Right renal cortex interstitium (tissue), 3 donors: ENCODE measurements at regions not wholly inside any gene's neighbourhood (a gene's known extent, or its start where the extent isn't known, plus 50 kb on each side); places are given as distances from the start of the nearest gene placed in this dataset.

ENCODE experiments used
- DNase-seq, 3 donors: peaks; one replicate each; pipeline ENCODE4 v3.0.0-alpha.2; 2013; ENCODE audit warnings: low read depth in 3 of 3, low spot score in 2 of 3

DNA sequence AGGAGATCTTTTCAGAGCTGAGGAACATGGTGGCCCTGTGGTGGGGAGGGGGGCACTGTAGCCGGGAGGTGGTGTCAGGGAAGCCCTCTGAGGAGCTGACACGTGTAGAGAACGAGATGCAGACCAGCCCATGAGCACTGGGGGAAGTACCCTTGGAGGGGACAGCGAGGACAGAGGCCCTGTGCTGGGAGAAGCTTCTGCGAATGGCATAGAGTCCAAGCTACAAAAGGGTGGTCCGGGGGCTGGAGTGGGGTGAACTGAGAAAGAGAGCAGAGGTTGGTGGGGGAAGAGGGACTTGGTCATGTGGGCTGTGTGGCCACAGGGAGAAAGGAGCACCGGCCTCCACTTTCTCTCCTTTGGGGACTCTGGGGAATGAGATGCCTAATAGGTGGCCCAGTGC lies 270.8 kb downstream of the CBLN1 start:
- no peak for DNase-seq

DNA sequence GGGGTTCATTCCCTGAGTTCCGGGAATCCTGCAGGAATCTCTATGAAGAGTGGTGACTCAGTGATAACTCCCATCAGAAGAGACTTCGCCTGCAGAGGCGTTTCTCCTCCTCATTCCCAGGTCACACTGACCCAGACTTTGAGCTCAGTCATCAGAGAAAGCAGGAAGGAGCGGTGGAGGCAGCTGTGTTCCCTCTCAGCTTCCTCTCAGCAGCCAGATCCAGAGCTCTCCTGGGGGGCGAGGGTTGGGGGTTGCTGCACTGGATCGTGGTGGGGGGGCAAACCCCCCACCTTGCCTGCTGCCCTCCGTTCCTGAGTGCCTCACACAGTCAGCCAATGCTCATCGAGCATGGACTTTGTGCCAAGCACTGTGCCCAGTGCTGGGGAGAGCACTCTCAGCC lies 271.2 kb downstream of the CBLN1 start:
- no peak for DNase-seq

DNA sequence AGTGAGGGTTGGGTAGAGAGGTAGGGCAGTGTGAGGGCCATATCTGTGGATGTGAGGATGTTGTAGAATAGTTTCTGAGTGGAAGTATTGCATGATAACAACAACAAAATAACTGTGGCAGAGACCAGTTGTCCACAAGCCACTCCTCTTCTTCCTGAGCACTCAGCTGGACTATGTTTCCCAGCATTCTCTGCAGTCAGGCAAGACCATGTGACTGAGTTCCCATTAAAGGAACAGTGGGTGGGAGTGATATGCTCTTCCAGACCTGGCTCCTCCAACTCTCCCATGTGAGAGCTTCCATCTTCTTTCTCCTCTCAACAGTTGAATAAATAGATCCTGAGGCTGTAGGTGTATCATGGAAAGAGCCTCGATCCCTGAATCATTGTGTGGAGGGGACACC lies 272.4 kb downstream of the CBLN1 start:
- DNase-seq, result no peak

GRCh38 chr16:49003992-49004391 lies 277.6 kb downstream of the CBLN1 start:
- DNase-seq, result no peak

DNA sequence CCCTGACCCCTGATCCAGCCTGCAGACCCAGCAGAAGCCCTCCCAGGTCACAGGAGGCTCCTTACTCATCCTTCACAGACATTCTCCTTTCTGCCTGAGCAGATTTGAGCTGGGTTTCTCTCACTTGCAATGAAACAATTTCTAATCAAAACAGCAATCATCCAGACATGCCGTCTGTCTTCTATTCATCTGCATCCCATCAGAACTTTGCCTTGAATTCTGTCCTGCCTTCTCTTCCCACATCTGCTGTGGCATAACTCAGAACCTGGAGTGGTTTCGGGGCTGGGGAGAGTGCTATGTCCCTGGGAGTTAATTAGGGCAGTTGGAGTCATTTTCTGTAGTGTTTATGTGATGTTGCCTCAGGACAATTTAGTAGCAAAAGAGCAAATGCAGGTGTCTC lies 278.6 kb downstream of the CBLN1 start:
- no peak for DNase-seq

- DNase-seq, result no peak
Observed at GRCh38 chr16:49000594-49000993, 281.0 kb downstream of the CBLN1 start.

- no peak for DNase-seq
Observed at GRCh38 chr16:48999508-48999907, 282.1 kb downstream of the CBLN1 start.

- no peak for DNase-seq
Observed at GRCh38 chr16:48999044-48999443, 282.6 kb downstream of the CBLN1 start.

DNA sequence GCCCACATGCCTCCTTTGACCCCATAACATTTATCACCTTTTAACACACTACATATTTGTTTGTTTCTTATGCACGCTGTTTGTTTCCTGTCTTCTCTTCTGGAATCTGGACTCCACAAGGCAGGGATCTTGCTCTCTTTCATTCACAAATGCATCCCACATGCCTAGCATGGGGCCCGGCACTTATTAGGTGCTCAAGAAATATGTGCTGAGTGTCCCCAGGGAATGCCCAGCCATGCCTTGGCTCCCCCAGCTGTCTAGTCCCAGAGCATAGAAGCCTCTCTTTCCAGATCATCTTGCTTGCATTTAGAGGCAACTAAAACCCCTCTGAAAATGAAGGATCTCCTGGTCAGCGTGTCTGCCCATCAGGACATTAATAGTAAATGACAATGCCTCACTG lies 283.7 kb downstream of the CBLN1 start:
- no peak for DNase-seq

DNA sequence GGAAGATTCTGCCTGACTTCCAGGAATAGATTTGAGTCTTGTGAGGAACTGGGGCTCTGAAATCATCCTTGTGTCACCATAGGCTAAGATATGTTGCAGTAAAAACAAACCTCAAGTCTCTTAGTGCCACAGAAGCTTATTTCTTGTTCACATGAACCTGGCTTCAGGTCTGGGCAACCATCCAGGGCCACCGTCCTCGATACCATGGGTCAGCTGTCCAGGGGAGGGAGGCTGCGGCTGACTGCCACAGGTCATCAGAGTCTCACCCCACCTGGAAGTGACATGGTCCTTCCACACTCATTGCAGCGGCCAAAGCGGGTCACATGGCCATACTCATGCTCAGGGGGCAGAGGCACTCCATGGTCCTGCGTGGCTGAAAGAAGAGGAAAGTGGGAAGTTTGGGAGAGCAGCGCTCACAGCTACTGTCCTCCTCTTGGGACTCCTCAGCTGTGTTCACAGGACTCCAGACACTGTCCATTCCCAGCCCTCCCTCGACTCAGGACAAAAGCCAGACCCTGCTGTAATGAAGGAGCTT lies 284.5 kb downstream of the CBLN1 start:
- no peak for DNase-seq

GRCh38 chr16:48978501-48978900 lies 303.1 kb downstream of the CBLN1 start:
- DNase-seq, result no peak

DNA sequence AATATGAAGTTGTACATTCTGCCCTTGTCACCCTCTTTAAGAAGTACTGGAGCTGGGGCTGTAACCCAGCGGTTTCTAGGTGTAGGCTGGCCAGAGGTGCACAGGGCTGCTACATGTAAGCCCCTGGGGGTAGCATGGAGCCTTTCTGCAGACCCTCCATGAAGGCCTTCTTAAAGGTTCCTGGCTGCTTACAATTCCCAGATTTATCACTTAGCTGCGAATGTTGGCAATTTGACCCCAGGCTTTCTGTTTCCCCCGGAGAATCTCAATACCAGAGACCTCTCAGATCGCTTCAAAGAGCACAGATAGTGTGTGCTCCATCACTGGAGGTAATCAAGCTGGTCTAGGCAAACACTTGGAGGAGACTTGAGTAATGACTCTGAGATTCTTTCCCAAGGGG lies 309.4 kb downstream of the CBLN1 start:
- DNase-seq, result no peak

DNA sequence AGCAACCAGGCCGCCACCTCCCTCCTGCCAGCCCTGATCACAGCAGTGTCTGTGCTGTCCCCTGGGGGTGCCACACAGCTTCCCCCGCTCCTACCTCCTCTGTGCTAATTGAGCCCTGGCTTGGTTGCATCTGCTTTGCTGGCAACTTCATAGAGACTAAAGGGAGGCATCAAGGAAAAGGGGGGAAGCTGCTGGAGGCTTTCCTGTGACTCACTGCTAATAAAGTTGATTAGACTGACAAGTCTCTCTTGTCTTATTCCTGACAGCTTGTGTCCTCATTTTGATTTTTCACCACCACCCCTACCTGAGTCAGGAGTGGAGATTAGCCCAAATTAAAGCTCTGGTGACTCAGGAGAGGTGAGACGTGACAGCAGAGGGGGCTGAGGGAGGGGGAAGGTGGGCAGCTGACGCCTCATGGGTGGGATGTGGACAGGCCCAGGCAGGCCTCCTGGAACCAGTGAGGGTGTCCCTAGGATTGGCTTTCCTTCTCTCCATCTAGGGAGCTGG lies 310.0 kb downstream of the CBLN1 start:
- no peak for DNase-seq

DNA sequence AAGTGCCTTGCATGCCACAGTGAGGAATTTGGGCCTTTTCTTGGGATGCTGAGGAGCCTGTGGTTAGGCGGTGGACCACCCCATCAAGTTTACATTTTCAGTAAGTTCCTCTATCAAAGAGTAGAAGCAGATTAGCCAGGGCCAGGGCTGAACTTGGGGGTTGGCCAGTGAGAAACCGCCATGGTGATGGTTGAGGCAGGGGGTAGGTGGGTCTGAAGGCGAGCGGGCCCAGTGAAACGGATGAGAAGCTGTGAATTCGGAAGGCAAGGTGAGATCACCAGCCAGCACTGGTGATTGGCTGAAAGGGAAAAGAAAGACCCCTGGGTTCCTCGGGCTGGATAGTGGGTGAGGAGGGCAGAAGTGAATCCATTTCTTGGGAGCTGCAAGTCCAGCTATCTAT lies 311.4 kb downstream of the CBLN1 start:
- DNase-seq, result no peak

DNA sequence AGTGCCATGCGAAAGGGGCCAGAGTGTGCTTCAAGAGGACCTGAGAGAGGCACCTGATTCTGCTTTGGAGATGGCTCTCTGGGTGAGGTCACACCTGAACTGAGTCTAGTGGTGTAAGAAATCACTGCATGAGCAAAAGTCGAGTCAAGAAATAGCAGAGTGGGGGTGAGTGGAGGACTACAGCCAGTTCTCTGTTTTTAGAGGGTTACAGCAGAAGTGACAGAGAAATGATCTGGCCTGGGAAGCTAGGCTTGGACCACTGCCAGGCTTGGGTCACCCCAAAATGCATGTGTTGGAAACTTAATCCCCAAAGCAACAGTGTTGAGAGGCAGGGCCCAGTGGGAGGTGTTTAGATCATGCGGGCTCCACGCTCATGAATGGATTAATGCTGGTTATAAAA lies 312.0 kb downstream of the CBLN1 start:
- DNase-seq, result no peak

DNA sequence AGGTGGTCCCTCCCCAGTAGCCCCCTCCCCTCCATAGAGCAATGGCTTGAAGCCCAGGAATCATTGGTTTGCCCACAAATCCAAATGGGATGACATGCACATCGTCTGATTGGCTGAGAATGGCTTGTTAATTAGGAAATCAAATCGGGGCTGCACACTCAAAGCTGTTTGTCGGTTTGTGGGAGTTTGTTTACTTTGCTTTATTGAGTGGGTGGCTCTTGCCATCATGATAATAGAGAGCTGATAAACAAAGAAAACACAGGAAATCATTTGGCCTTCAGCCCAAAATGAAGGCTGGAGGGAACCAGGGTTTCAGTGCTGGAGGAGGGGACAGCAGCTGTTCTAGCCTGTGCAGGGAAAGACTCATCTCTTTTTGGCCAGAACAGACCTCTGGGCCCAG lies 316.3 kb downstream of the CBLN1 start:
- DNase-seq, result no peak

DNA sequence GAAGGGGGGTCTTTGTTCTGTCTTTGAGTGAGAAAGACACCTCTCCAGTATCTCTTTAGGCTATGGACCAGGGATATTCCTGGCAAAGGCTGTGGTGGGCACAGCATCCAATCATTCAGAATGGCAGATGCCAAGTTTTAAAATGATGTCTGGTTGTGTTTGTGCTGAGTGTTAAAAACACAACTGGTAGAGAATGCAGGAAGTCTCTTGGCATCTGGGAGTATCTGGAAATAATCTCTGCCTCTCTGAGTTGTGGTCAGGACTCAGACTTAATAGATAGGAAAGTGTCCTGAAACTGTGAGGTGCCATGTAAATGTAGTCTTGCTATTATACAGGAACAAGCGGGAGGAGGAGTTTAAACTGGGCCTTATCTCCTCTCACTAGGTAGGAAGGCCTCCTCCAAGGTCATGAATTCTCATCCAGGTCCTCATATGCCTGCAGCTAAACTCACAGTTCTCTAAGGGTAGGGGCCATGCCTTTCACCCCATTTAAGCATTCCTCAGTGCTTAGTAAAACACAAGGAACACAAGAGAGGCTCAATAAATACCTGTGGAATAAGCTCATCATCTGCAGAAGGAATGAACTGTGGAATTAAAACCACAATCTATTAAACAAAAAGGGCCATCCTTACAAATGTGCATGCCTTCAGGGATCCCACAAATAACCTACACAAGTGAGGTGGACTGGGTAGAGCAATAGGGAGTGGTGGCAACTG lies 317.6 kb downstream of the CBLN1 start:
- no peak for DNase-seq

DNA sequence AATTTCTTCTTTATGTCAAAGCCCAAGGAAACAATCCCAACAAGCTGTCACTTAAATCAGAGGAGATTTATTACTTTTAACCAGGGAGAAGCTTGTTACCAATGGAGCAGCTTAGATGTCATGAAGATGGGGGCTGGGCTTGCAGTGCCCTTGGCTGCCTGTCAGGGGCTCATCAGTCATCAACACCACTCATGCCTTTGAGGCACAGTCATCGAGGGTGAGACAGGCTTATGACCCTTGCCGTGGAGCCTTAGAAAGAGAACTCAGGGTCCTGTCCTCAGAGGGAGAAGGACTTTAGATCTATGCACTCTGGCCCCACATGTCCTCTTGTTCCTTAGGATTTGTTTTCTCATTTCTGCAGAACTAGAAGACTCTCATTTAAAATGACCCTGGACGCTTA lies 318.3 kb downstream of the CBLN1 start:
- no peak for DNase-seq

- DNase-seq, result no peak
Observed at GRCh38 chr16:48961546-48961945, 320.1 kb downstream of the CBLN1 start.

- DNase-seq, result no peak
Observed at GRCh38 chr16:48960830-48961229, 320.8 kb downstream of the CBLN1 start.

DNA sequence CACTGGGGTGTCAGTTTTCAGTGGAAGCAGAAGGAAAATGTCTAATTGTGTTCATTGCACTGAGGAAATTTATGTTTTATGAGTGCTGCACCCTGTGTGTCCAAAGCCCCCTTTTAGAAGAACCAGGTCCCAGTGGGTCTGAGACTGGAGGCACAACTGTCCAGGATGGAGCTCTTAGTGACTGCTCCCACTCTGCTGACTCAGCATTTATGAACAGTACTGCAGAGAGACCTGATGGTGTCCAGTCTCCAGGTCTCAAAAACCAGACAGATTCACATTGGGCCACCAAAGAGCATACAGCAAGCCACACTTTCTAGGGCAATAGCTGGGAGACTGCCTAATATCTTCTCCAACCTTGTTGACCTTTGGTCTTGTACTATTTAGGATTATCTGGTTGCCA lies 321.9 kb downstream of the CBLN1 start:
- no peak for DNase-seq

- DNase-seq, result no peak
Observed at GRCh38 chr16:48959204-48959603, 322.4 kb downstream of the CBLN1 start.

DNA sequence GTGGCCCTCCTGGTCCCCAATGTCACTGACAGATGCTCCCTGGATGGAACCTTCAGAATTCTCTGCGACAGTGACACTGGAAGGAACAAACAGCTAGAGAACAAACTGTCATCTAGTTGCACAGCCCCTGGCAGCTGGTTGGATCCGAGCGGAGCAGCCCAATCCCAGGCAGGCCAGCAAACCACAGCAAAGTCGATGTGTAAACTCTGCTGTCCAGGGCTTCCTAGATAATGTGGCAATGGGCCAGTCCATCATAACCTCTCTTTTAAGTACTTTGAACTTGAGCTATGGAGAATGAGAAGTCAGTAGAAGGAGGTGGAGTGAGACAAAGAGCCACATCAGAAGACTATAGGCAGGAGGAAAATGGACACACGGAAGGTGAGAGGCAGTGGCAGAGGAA lies 323.0 kb downstream of the CBLN1 start:
- no peak for DNase-seq
